Esophagus muscularis mucosa (tissue), 4 donors: ENCODE measurements at regions not wholly inside any gene's neighbourhood (a gene's known extent, or its start where the extent isn't known, plus 50 kb on each side); places are given as distances from the start of the nearest gene placed in this dataset.

Experiments
- DNase-seq: peaks from one replicate; pipeline ENCODE4 v3.0.0-alpha.2; 2017; ENCODE audit errors: extremely low spot score
- H3K27ac ChIP-seq, 4 donors: fragments of 200-600 bp; sonication (generic); replicated peaks in 1 of 4; 1 replicate in 3 of 4; 2 replicates in 1 of 4; pipeline ENCODE4 v1.5.1; 2016 to 2019; ENCODE audit warnings: mild to moderate bottlenecking in 1 of 4
- H3K27me3 ChIP-seq, 4 donors: fragments of 200-600 bp; sonication (generic); one replicate each; pipeline versions ENCODE4 v1.5.1 to v1.6.0; 2016 to 2019
- H3K36me3 ChIP-seq, 4 donors: fragments of 200-600 bp; sonication (generic); one replicate each; pipeline ENCODE4 v1.5.1; 2016 to 2019
- H3K4me1 ChIP-seq, 4 donors: fragments of 200-600 bp; sonication (generic); one replicate each; pipeline ENCODE4 v1.5.1; 2016 to 2019
- H3K4me3 ChIP-seq, 4 donors: fragments of 200-600 bp; sonication (generic); 1 replicate in 2 of 4; 2 replicates in 2 of 4; pipeline ENCODE4 v1.5.1; 2016 to 2019; ENCODE audit warnings: mild to moderate bottlenecking in 4 of 4, moderate library complexity in 1 of 4
- H3K9me3 ChIP-seq, 4 donors: fragments of 200-600 bp; sonication (generic); 1 replicate in 3 of 4; 2 replicates in 1 of 4; pipeline ENCODE4 v1.5.1; 2016 to 2019
- CTCF ChIP-seq, 3 experiments: fragments of 200-600 bp in 2 of 3; fragments of 450-650 bp in 1 of 3; sonication (generic) in 2 of 3; IDR thresholded peaks; one replicate each; pipeline ENCODE4 v1.5.1; 2017 to 2019; ENCODE audit warnings: antibody characterized with exemption in 3 of 3, mild to moderate bottlenecking in 2 of 3, moderate library complexity in 1 of 3
- EP300 ChIP-seq: sonication (generic); formaldehyde crosslinking; IDR thresholded peaks from one replicate; pipeline ENCODE4 v1.6.1; 2017; ENCODE audit warnings: antibody characterized with exemption
- POLR2A ChIP-seq: fragments of 450-650 bp; IDR thresholded peaks from one replicate; pipeline ENCODE4 v1.6.1; 2017; ENCODE audit warnings: antibody characterized with exemption, moderate library complexity, mild to moderate bottlenecking, low read depth
- POLR2AphosphoS5 ChIP-seq, 2 donors: sonication (generic); formaldehyde crosslinking; IDR thresholded peaks; one replicate each; pipeline ENCODE4 v1.6.1; 2017; ENCODE audit warnings: antibody characterized with exemption in 2 of 2
- WGBS: methylation state at CpG from one replicate; pipeline ENCODE4 v1.1.5; 2018; 5-methylcytosine and 5-hydroxymethylcytosine counted together
- intact Hi-C: fragments of 100-400 bp; cut with DNase I; formaldehyde crosslinking; loops from one replicate; pipeline ENCODE4 v1.15.1; 2023

DNA sequence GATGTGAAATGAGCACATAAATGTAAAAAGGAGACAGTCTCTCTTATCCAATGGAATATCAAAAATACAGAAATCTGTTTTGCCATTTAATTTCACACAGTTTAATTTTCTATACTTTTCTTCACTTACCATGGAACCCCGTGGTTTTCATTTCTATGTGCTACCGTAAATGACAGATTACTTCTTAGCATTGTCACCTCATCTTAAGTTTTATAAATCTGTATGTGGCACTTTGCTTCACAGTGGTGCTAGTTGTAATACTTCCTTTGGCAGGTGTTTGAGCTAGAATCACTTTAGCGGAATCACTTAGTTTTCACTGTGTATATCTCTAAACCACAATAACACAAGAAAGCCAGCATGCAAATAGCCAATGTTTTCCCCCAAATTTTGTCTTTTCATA is 781.9 kb upstream of the MGAT4C start:
- H3K36me3 ChIP-seq = no peaks in the 10 kb centered on the region
- H3K9me3 ChIP-seq = no peaks in the 10 kb centered on the region
- no peaks in the 10 kb centered on the region for H3K27me3 ChIP-seq
- intact Hi-C loops = no loop called here
- no peak for DNase-seq
- no peaks in the 10 kb centered on the region for H3K4me1 ChIP-seq
- 91% methylated on average over 3 of the region's 3 CpGs for WGBS
- H3K27ac ChIP-seq = no peak overlapping the region
- TF ChIP-seq CTCF (IDR thresholded peaks at IDR 0.05) (no peak), EP300 (no peak), POLR2A (no peak), POLR2AphosphoS5 (IDR thresholded peaks at IDR 0.05) (no peak)
- no peak overlapping the region for H3K4me3 ChIP-seq

DNA sequence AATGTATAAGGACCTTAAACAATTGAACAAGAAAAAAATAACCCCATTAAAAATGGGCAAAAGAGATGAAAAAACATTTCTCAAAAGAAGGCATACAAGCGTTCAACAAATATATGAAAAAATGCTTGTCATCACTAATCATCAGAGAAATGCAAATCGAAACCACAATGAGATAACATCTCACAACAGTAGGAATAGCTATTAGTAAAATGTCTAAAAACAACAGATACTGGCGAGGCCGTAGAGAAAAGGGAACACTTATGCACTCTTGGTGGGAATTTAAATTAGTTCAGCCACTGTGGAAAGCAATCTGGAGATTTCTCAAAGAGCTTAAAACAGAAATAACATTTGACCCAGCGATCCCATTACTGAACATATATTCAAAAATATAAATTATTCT is 769.8 kb upstream of the MGAT4C start:
- Histone ChIP-seq H3K36me3 (no peaks in the 10 kb centered on the region), H3K9me3 (no peaks in the 10 kb centered on the region), H3K4me1 (no peaks in the 10 kb centered on the region), H3K27ac (no peak overlapping the region), H3K27me3 (no peaks in the 10 kb centered on the region), H3K4me3 (no peak overlapping the region)
- intact Hi-C loops = no loop called here
- no peak for DNase-seq
- WGBS = 86% methylated on average over 5 of the region's 5 CpGs
- no peak for TF ChIP-seq EP300
- no peak for TF ChIP-seq CTCF (IDR thresholded peaks at IDR 0.05)
- TF ChIP-seq POLR2A = no peak
- no peak for TF ChIP-seq POLR2AphosphoS5 (IDR thresholded peaks at IDR 0.05)

DNA sequence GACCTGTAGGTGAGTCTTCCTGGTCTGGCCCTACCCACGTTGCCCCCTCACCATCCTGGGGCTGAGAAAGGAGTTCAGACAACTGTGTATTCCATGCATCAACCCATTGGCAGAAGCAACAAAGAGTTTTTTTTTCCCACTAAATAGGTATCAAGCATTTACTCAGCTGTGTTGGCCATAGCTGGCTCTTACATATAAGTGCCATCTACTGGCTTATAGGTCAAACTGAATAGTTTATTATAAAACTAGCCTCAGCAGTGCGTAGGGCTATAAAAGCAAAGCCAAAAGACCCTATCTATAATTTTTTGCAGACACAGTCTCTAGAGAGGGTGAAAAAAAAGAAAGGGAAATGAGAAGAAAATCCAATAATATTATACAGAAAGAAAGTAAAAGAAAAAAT is 765.2 kb upstream of the MGAT4C start:
- 80% methylated on average over 2 of the region's 2 CpGs for WGBS

DNA sequence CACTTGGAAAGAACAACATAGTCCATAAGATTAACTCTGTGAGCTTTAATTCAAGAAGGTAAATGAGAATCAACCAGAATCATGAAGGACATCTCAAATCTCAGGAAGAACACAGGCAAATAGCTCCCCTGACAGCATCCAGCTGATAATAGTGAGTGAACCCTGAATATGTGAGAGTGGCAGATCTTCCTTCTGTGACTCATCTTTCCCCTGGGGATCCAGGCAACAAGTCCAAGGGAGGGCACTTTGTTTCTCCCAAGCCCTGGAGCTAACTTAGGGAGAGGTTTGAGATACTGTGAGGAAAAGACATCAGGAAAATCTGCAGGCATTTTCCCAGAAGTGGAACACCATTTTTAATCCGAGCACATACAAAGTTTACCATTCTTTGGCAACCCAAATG is 763.9 kb upstream of the MGAT4C start:
- WGBS = 89% methylated on average over 1 of the region's 1 CpG
- intact Hi-C loops = no loop called here
- Histone ChIP-seq H3K27ac (no peak overlapping the region), H3K4me3 (no peak overlapping the region), H3K4me1 (no peaks in the 10 kb centered on the region), H3K27me3 (no peaks in the 10 kb centered on the region), H3K36me3 (no peaks in the 10 kb centered on the region), H3K9me3 (peaks cover 0 to 12% (median 0%) of the 10 kb centered on the region in 4 donors)
- DNase-seq = no peak
- TF ChIP-seq CTCF (IDR thresholded peaks at IDR 0.05) (no peak), EP300 (no peak), POLR2AphosphoS5 (IDR thresholded peaks at IDR 0.05) (no peak), POLR2A (no peak)

More for the DNA sequence above, 765.2 kb upstream of the MGAT4C start:
- Histone ChIP-seq H3K27ac (no peak overlapping the region), H3K36me3 (no peaks in the 10 kb centered on the region), H3K9me3 (peaks cover 0 to 6% (median 0%) of the 10 kb centered on the region in 4 donors), H3K4me1 (no peaks in the 10 kb centered on the region), H3K4me3 (no peak overlapping the region), H3K27me3 (no peaks in the 10 kb centered on the region)
- intact Hi-C loops = no loop called here
- DNase-seq = no peak
- TF ChIP-seq POLR2AphosphoS5 (IDR thresholded peaks at IDR 0.05) (no peak), EP300 (no peak), CTCF (IDR thresholded peaks at IDR 0.05) (no peak)

GRCh38 chr12:87015352-87015751 is 759.2 kb upstream of the MGAT4C start:
- no peaks in the 10 kb centered on the region for H3K27me3 ChIP-seq
- intact Hi-C loops = no loop called here
- no peaks in the 10 kb centered on the region for H3K36me3 ChIP-seq
- DNase-seq = no peak
- WGBS = 80% methylated on average over 3 of the region's 3 CpGs
- H3K4me1 ChIP-seq = no peaks in the 10 kb centered on the region
- TF ChIP-seq POLR2A (no peak), EP300 (no peak), POLR2AphosphoS5 (IDR thresholded peaks at IDR 0.05) (no peak), CTCF (IDR thresholded peaks at IDR 0.05) (no peak)
- H3K9me3 ChIP-seq = peaks cover 0 to 12% (median 0%) of the 10 kb centered on the region in 4 donors
- H3K4me3 ChIP-seq = no peak overlapping the region
- H3K27ac ChIP-seq = no peak overlapping the region
